Inferior parietal cortex (tissue), 1 donor: ENCODE measurements at regions not wholly inside any gene's neighbourhood (a gene's known extent, or its start where the extent isn't known, plus 50 kb on each side); places are given as distances from the start of the nearest gene placed in this dataset.

Source experiments
- DNase-seq: peaks from one replicate; pipeline ENCODE4 v3.0.0-alpha.2; 2016; ENCODE audit errors: extremely low spot score

- no peak for DNase-seq
These were observed 78.7 kb downstream of the RRM2 start for GRCh38 chr2:10201201-10201600.

GRCh38 chr2:10202131-10202665 lies 79.7 kb downstream of the RRM2 start:
- no peak for DNase-seq

GRCh38 chr2:10204326-10205161 lies 82.0 kb downstream of the RRM2 start:
- no peak for DNase-seq

- DNase-seq, result no peak
These were observed 82.6 kb downstream of the RRM2 start for GRCh38 chr2:10205162-10205475.

GRCh38 chr2:10208736-10209135 lies 86.2 kb downstream of the RRM2 start:
- DNase-seq, result no peak

GRCh38 chr2:10209406-10209935 lies 86.9 kb downstream of the RRM2 start:
- DNase-seq, result no peak

GRCh38 chr2:10210336-10210735 lies 87.8 kb downstream of the RRM2 start:
- no peak for DNase-seq

- no peak for DNase-seq
These were observed 89.4 kb downstream of the RRM2 start for GRCh38 chr2:10211844-10212422.

- DNase-seq, result no peak
These were observed 89.9 kb upstream of the HPCAL1 start for GRCh38 chr2:10212827-10213226.

- no peak for DNase-seq
These were observed 88.5 kb upstream of the HPCAL1 start for GRCh38 chr2:10214179-10214578.

GRCh38 chr2:10215393-10215935 lies 87.2 kb upstream of the HPCAL1 start:
- no peak for DNase-seq

GRCh38 chr2:10216677-10217488 lies 85.8 kb upstream of the HPCAL1 start:
- DNase-seq, result no peak

GRCh38 chr2:10217489-10218435 lies 84.9 kb upstream of the HPCAL1 start:
- no peak for DNase-seq

GRCh38 chr2:10220045-10220901 lies 82.4 kb upstream of the HPCAL1 start:
- DNase-seq, result no peak

GRCh38 chr2:10220902-10221391 lies 81.8 kb upstream of the HPCAL1 start:
- no peak for DNase-seq

- no peak for DNase-seq
These were observed 81.3 kb upstream of the HPCAL1 start for GRCh38 chr2:10221443-10221842.

- DNase-seq, result no peak
These were observed 80.5 kb upstream of the HPCAL1 start for GRCh38 chr2:10221976-10222870.

- DNase-seq, result no peak
These were observed 79.2 kb upstream of the HPCAL1 start for GRCh38 chr2:10223471-10223870.
